ENCODE measurements at regions not wholly inside any gene's neighbourhood (a gene's known extent, or its start where the extent isn't known, plus 50 kb on each side); places are given as distances from the start of the nearest gene placed in this dataset.
A peak's percentile ranks its signal among the peaks of the same experiment; 100 is the strongest.

DNA sequence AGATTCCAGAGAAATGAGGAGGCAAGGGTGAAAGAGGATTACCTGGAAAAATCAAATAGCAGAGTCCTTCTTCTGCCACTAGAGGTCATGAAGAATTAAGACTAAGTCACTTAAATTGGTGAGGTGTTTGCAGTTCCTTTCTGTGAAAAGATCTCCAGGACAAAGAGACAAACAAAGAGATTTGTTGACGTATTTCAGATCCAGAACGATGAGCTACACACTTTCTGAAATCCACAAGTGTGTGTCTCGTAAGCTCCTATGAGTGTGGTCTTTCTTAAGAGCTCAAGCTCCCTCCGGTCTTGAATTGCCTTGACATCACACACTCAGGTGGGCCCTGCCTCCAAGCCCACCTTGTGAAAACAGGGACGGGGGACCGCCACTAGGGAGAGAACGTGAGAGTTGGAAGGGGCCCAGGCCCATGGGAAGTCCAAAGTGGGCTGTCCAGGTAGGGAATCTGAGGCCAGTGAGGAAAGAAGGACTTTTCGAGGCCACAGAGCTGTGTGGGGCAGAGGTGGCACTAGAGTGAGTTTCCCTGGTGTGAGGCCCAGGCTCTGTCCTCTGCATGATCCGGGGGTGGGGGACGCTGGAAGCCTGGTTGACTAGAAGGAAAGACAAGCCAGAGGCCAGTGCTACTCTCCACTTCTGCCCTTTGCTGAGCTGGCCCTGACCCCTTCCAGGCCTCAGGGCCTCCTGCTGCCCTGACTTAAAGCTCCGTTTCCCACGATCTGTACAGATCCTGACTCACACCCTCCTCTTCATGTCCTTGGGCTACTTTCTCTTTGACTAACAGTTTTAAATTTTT, 168.1 kb upstream of the NCK2 start:
- Histone ChIP-seq H3K27ac (ENCODE audit: low read depth, low read length) (peak overlapping the region; percentile 39), H3K4me3 (ENCODE audit: low read length) (no peak overlapping the region), H3K36me3 (ENCODE audit: control insufficient read depth in 2 of 3, insufficient read depth in 3 of 3, low read length in 3 of 3) (no peaks in the 10 kb centered on the region), H3K27me3 (ENCODE audit: control insufficient read depth in 2 of 2, insufficient read depth in 2 of 2, low read length in 2 of 2) (no peaks in the 10 kb centered on the region), H3K4me1 (ENCODE audit: control insufficient read depth in 2 of 2, insufficient read depth in 2 of 2, low read length in 2 of 2) (peaks cover 3 to 16% of the 10 kb centered on the region in 2 donors), H3K9me3 (ENCODE audit: control insufficient read depth in 2 of 3, low read length in 3 of 3) (no peaks in the 10 kb centered on the region)
- Mint-ChIP-seq H3K4me1 (peaks cover 13 to 30% (median 20%) of the 10 kb centered on the region in 7 donors), H3K9me3 (no peaks in the 10 kb centered on the region), H3K4me3 (peak overlapping the region in 5 of 10 donors; percentile 1 to 41 (median 26)), H3K36me3 (no peaks in the 10 kb centered on the region), H3K27me3 (peaks cover 0 to 7% (median 0%) of the 10 kb centered on the region in 5 donors), H3K27ac (peak overlapping the region; percentile 74 to 95 (median 89))
- intact Hi-C loops (cut with micrococcal nuclease), result loop anchor here (1.0 to 10.0 kb wide), 19 partner anchors 162 to 1008 kb away; no protein-coding TSS in a partner anchor
- POLR2A ChIA-PET, result interaction anchor here (0.5 to 1.9 kb wide), 8 partner anchors 162 to 564 kb away, joined by 3 to 6 read pairs (median 5); no protein-coding TSS in a partner anchor
- ATAC-seq, result peak; percentile 73
- DNase-seq, result peak in 7 of 9 donors; percentile 24 to 70 (median 50)
- CTCF ChIA-PET, result interaction anchor here (0.6 to 3.4 kb wide), 36 partner anchors 9 to 611 kb away, joined by 3 to 20 read pairs (median 4); partner anchors contain the start of gene NCK2

DNA sequence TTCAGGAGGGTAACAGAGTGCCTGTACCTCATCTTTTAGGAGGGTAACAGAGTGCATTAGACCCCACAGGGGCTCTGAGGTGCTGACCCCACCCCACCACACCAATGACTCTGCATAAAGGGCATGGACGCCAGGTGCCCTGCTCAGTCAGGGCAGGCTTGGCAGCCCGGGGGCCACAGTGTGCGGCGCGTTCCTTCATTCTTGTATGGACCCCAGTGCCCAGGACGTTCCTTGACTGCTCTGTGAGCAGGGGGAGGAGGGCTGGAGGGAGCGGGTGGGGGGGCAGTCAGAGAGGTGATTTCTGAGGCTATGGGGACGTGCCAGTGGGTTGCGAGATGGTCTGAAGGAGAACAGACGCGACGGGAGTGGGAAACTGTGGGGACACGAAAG, 168.7 kb upstream of the NCK2 start:
- H3K9me3 ChIP-seq (ENCODE audit: control insufficient read depth in 2 of 3, low read length in 3 of 3), result no peaks in the 10 kb centered on the region
- DNase-seq, result no peak
- Mint-ChIP-seq H3K27ac (peak overlapping the region; percentile 74 to 95 (median 89)), H3K4me3 (peak overlapping the region in 4 of 10 donors; percentile 1 to 41 (median 16)), H3K4me1 (peaks cover 13 to 28% (median 19%) of the 10 kb centered on the region in 7 donors), H3K27me3 (peaks cover 0 to 7% (median 0%) of the 10 kb centered on the region in 5 donors), H3K9me3 (no peaks in the 10 kb centered on the region), H3K36me3 (no peaks in the 10 kb centered on the region)
- CTCF ChIA-PET, result interaction anchor here (0.7 to 3.4 kb wide), 25 partner anchors 10 to 612 kb away, joined by 3 to 20 read pairs (median 5); partner anchors contain the start of gene NCK2
- POLR2A ChIA-PET, result interaction anchor here (0.7 to 1.4 kb wide), 4 partner anchors 162 to 519 kb away, joined by 3 to 5 read pairs (median 5); no protein-coding TSS in a partner anchor
- H3K36me3 ChIP-seq (ENCODE audit: control insufficient read depth in 2 of 3, insufficient read depth in 3 of 3, low read length in 3 of 3), result no peaks in the 10 kb centered on the region
- no peak overlapping the region for H3K27ac ChIP-seq (ENCODE audit: low read depth, low read length)
- intact Hi-C loops (cut with micrococcal nuclease), result loop anchor here (1.0 to 10.0 kb wide), 19 partner anchors 163 to 1009 kb away; no protein-coding TSS in a partner anchor
- ATAC-seq, result no peak
- peaks cover 3 to 16% of the 10 kb centered on the region in 2 donors for H3K4me1 ChIP-seq (ENCODE audit: control insufficient read depth in 2 of 2, insufficient read depth in 2 of 2, low read length in 2 of 2)
- no peak overlapping the region for H3K4me3 ChIP-seq (ENCODE audit: low read length)
- H3K27me3 ChIP-seq (ENCODE audit: control insufficient read depth in 2 of 2, insufficient read depth in 2 of 2, low read length in 2 of 2), result no peaks in the 10 kb centered on the region

DNA sequence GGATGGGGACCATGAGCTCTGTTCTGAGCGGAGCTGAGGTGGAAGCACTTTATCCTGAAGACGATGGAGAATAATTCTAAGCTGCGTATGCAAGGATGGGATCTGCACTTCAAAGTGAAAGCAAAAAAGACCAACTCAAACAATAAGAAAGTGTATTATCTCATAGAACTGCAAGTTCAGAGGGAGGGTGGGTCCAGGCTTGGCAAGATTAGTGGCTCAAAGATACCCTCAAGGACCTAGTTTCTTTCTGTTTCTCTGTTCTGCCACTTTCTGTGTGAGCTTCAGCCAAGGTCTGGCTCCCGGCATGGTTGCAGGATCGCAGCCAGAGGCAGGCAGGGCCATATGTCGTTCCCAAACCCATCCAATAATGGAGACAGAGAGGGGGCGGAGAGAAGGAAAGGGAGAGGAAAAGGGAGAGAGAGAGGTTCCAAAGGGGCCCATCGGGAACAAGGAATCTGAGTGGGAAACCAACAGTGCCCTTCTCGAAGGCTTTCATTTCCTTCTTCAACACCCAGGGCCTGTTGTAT, 169.2 kb upstream of the NCK2 start:
- Mint-ChIP-seq H3K4me1 (peaks cover 13 to 28% (median 16%) of the 10 kb centered on the region in 7 donors), H3K27ac (peak overlapping the region in 6 of 9 donors; percentile 57 to 77 (median 64)), H3K27me3 (peaks cover 0 to 10% (median 0%) of the 10 kb centered on the region in 5 donors), H3K36me3 (no peaks in the 10 kb centered on the region), H3K9me3 (no peaks in the 10 kb centered on the region), H3K4me3 (peak overlapping the region in 1 of 10 donors; percentile 12)
- ChIA-PET POLR2A (interaction anchor here (1.1 to 1.2 kb wide), 2 partner anchors 171 to 508 kb away, joined by 4 read pairs; no protein-coding TSS in a partner anchor), CTCF (interaction anchor here (0.9 to 1.1 kb wide), 2 partner anchors 9 to 529 kb away, joined by 3 to 4 read pairs; no protein-coding TSS in a partner anchor)
- H3K27me3 ChIP-seq (ENCODE audit: control insufficient read depth in 2 of 2, insufficient read depth in 2 of 2, low read length in 2 of 2), result no peaks in the 10 kb centered on the region
- ATAC-seq, result no peak
- no peak for DNase-seq
- H3K9me3 ChIP-seq (ENCODE audit: control insufficient read depth in 2 of 3, low read length in 3 of 3), result no peaks in the 10 kb centered on the region
- H3K4me1 ChIP-seq (ENCODE audit: control insufficient read depth in 2 of 2, insufficient read depth in 2 of 2, low read length in 2 of 2), result peaks cover 3 to 16% of the 10 kb centered on the region in 2 donors
- H3K36me3 ChIP-seq (ENCODE audit: control insufficient read depth in 2 of 3, insufficient read depth in 3 of 3, low read length in 3 of 3), result no peaks in the 10 kb centered on the region
- H3K4me3 ChIP-seq (ENCODE audit: low read length), result no peak overlapping the region
- H3K27ac ChIP-seq (ENCODE audit: low read depth, low read length), result no peak overlapping the region
- intact Hi-C loops (cut with micrococcal nuclease), result loop anchor here (1.0 to 10.0 kb wide), 19 partner anchors 163 to 1009 kb away; no protein-coding TSS in a partner anchor

DNA sequence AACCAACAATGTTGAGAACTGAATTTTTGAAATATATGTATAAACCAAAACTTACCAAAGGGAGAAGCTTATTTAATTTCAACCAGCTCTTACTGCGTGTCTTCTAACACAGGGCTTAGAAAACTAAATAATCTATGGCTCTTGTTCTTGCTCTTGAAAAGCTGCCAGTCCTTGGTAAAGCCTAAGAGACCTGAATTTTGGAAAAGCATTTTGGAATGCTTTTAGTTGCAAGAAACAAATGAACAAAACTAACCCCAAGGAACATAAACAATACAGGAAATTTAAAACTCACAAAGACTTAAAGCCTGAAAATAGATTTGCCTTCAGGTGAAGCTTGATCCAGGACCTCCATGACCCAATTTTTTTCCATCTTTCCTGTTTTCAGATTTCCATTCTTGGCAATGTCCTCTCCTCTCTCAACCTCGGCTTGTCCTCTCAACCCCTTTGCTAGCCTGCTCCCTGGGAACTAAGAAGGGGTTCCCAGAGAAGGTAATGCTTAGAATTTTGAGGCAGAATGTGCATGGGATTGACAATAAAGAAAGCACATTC, 169.8 kb upstream of the NCK2 start:
- H3K9me3 ChIP-seq (ENCODE audit: control insufficient read depth in 2 of 3, low read length in 3 of 3), result no peaks in the 10 kb centered on the region
- H3K9me3 Mint-ChIP-seq, result no peaks in the 10 kb centered on the region
- peak overlapping the region in 4 of 9 donors; percentile 59 to 77 (median 64) for H3K27ac Mint-ChIP-seq
- CTCF ChIA-PET, result interaction anchor here (0.9 to 1.8 kb wide), 4 partner anchors 8 to 530 kb away, joined by 3 to 13 read pairs (median 4); no protein-coding TSS in a partner anchor
- no peak overlapping the region for H3K4me3 Mint-ChIP-seq
- H3K27me3 Mint-ChIP-seq, result peaks cover 0 to 17% (median 0%) of the 10 kb centered on the region in 5 donors
- no peak overlapping the region for H3K4me3 ChIP-seq (ENCODE audit: low read length)
- H3K4me1 Mint-ChIP-seq, result peaks cover 13 to 28% (median 16%) of the 10 kb centered on the region in 7 donors
- peaks cover 3 to 16% of the 10 kb centered on the region in 2 donors for H3K4me1 ChIP-seq (ENCODE audit: control insufficient read depth in 2 of 2, insufficient read depth in 2 of 2, low read length in 2 of 2)
- POLR2A ChIA-PET, result interaction anchor here (0.8 to 1.2 kb wide), 4 partner anchors 172 to 520 kb away, joined by 3 to 4 read pairs (median 4); no protein-coding TSS in a partner anchor
- H3K36me3 ChIP-seq (ENCODE audit: control insufficient read depth in 2 of 3, insufficient read depth in 3 of 3, low read length in 3 of 3), result no peaks in the 10 kb centered on the region
- no peaks in the 10 kb centered on the region for H3K27me3 ChIP-seq (ENCODE audit: control insufficient read depth in 2 of 2, insufficient read depth in 2 of 2, low read length in 2 of 2)
- H3K27ac ChIP-seq (ENCODE audit: low read depth, low read length), result no peak overlapping the region
- DNase-seq, result no peak
- intact Hi-C loops (cut with micrococcal nuclease), result loop anchor here (5.0 to 10.0 kb wide), 8 partner anchors 222 to 1010 kb away; no protein-coding TSS in a partner anchor
- no peak for ATAC-seq
- H3K36me3 Mint-ChIP-seq, result no peaks in the 10 kb centered on the region

DNA sequence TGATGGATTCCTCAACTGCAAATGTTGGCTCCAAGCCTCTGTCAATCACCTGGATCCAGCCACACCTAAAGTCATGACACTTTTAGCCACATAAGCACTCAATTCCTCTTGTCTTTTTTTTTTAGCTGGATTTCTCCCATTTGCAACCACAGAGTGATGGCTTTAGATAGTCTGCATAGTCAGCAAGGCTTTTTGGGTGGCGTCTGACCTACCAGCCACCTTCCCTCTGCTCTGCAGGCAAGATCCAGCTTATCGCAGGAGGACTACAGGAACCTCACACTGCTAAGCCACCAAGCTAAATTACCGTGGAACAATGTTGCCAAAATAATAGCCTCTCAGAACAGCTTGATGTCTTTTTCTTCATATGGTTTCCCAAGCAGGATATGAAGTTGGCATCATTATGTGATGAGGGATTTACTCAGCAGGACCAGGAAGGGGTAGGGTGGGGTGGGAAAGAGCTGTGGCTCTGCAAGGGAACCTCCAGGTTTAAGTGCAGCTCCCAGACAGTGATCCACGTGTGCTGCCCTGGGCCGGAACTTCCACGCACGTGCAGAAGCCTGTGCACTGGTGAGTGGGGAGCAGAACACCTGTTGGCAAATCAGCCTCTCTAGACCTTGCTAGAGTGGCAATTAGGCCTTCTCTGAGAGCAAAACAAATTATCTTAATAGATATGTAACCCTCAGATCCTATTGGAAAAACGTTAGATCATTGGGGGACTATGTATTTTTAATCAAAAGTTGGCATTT, 170.6 kb upstream of the NCK2 start:
- no peaks in the 10 kb centered on the region for H3K27me3 ChIP-seq (ENCODE audit: control insufficient read depth in 2 of 2, insufficient read depth in 2 of 2, low read length in 2 of 2)
- peaks cover 0 to 18% (median 0%) of the 10 kb centered on the region in 5 donors for H3K27me3 Mint-ChIP-seq
- H3K36me3 Mint-ChIP-seq, result no peaks in the 10 kb centered on the region
- intact Hi-C loops (cut with micrococcal nuclease), result loop anchor here (10.0 kb wide), 3 partner anchors 311 to 1011 kb away; no protein-coding TSS in a partner anchor
- DNase-seq (no peak), ATAC-seq (no peak)
- peaks cover 3 to 16% of the 10 kb centered on the region in 2 donors for H3K4me1 ChIP-seq (ENCODE audit: control insufficient read depth in 2 of 2, insufficient read depth in 2 of 2, low read length in 2 of 2)
- H3K4me3 ChIP-seq (ENCODE audit: low read length), result no peak overlapping the region
- CTCF ChIA-PET, result interaction anchor here (0.6 to 1.8 kb wide), 10 partner anchors 9 to 524 kb away, joined by 3 to 13 read pairs (median 5); no protein-coding TSS in a partner anchor
- POLR2A ChIA-PET, result interaction anchor here (0.6 to 1.2 kb wide), 6 partner anchors 173 to 521 kb away, joined by 3 to 4 read pairs (median 3); no protein-coding TSS in a partner anchor
- no peaks in the 10 kb centered on the region for H3K9me3 Mint-ChIP-seq
- peak overlapping the region in 5 of 9 donors; percentile 16 to 85 (median 38) for H3K27ac Mint-ChIP-seq
- no peak overlapping the region for H3K27ac ChIP-seq (ENCODE audit: low read depth, low read length)
- H3K4me1 Mint-ChIP-seq, result peaks cover 13 to 28% (median 16%) of the 10 kb centered on the region in 7 donors
- H3K36me3 ChIP-seq (ENCODE audit: control insufficient read depth in 2 of 3, insufficient read depth in 3 of 3, low read length in 3 of 3), result no peaks in the 10 kb centered on the region
- H3K4me3 Mint-ChIP-seq, result peak overlapping the region in 1 of 10 donors; percentile 16
- H3K9me3 ChIP-seq (ENCODE audit: control insufficient read depth in 2 of 3, low read length in 3 of 3), result no peaks in the 10 kb centered on the region
